ENCODE measurements at regions not wholly inside any gene's neighbourhood (a gene's known extent, or its start where the extent isn't known, plus 50 kb on each side); places are given as distances from the start of the nearest gene placed in this dataset.

- peak; percentile 95 for DNase-seq (ENCODE audit: low read depth, low spot score)
These were observed 266.6 kb downstream of the TFCP2L1 start for GRCh38 chr2:121018136-121019061.

- peak; percentile 95 for DNase-seq (ENCODE audit: low read depth, low spot score)
These were observed 265.9 kb downstream of the TFCP2L1 start for GRCh38 chr2:121019071-121019470.

DNA sequence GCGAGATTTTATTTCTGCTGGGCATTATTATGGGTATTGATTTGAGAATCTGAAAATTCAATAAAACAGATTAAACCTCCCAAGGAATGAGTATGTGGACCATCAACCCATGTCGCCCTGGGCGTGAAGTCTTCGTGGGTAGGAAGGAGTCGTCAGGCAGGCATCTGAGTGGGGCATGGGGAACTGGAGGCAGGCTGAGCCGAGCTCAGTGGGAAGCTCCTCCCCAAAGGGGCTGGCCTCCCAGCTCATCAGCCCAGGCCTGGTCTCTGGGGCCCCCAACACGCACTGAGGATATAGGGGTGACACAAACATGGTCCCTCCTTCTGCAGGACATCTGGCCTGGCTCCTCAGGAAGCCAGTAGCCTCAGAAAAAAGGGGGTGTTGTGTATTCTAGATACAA is 265.2 kb downstream of the TFCP2L1 start:
- DNase-seq (ENCODE audit: low read depth, low spot score) = no peak

GRCh38 chr2:121021685-121022084 is 263.3 kb downstream of the TFCP2L1 start:
- no peak for DNase-seq (ENCODE audit: low read depth, low spot score)

- DNase-seq (ENCODE audit: low read depth, low spot score) = no peak
These were observed 256.4 kb downstream of the TFCP2L1 start for GRCh38 chr2:121028577-121028976.

DNA sequence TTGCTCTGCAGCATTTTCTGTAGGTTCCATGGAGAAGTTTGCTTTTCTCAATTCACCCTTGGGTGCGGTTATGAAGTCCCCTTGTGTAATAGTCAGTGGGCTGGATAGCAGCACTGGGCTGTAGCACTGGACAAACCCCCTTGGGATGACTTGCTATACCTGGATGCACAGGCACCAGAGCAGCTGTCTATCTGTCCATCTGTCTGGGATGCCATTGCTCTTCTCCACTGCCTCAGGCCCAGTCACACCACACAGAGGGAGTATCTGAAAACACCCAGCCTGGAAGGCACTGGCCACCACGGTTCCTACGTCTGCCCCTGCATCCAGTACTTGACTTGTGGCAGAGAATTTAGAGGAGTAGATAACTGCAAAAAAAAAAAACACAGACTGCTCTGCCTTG is 254.5 kb downstream of the TFCP2L1 start:
- no peak for DNase-seq (ENCODE audit: low read depth, low spot score)

DNA sequence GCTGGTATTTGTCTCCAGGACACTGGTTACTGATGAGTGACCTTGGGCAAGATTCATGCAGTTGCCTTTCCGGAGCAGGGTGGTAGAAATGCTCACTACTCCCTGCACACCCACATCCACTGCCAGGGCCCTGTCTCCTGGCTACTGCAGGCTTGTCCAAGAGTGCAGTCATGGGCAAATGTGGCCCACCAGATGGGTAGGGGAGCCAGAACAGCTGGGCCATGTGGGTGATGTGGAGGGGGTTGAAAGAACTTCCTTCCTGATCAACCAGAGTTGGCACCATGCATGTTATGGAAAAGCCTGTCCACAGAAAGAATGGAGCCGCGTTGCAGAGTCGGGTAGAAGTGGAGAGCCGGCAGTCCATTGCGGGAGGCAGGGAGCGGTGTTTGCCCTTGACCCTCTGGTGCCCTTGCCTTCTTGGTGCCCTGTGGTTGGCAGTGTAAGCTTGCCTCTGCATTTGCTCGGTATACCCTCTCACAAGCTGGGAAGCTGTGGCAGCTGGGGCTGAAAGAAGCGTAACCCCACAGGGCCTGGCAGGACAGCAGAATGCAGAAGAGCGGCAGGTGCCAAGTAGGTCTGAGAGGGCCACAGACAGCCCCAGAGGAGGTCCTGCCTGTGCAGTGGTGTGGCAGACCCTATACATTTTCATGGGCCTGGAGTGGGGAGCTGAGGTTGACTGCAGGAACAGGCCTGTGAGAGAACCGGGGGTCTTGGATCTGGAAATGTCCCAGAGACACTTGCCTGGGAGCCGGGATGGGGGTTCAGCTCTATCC is 253.2 kb downstream of the TFCP2L1 start:
- DNase-seq (ENCODE audit: low read depth, low spot score) = no peak

GRCh38 chr2:121033461-121033996 is 251.5 kb downstream of the TFCP2L1 start:
- DNase-seq (ENCODE audit: low read depth, low spot score) = no peak

DNA sequence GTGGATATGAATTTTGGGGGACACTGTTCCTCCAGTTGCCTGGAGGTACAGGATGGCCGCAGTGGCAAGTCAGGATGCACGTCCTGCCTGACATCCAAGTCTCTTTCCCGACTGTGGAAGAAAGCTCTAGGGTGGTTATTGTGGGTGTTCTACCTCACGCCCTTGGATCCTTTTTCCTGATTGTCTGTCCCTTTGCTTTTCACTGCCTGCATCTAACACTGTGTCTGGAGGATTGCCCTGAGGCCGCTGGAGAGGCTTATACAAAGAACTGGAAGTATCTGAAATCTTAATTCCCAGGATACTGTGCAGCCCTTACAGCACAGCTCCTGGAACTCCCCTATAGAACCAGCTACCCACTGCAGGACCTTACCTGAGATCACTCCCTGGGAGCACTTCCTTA is 250.5 kb downstream of the TFCP2L1 start:
- DNase-seq (ENCODE audit: low read depth, low spot score) = no peak

DNA sequence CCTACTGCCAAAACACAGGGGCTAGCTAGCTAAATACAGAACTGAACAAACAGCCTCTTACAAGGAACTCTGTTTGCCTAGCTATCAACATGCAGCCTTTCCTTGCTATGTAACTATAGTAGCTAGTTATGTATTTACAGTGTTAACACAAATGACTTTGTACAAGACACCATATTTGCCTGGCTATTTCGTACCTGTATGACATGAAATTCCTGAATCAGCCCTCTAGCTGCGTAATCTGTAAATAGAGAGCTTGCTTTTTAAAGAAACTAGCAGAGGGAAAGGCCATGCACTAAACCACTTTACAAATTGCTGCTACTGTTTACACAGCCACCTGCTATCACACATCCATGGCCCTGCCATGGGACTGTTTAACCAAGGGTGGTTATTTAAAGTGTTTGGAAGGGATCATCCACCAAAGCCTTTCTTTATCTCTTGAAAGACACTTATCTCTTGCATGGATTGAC is 248.7 kb downstream of the TFCP2L1 start:
- no peak for DNase-seq (ENCODE audit: low read depth, low spot score)

DNA sequence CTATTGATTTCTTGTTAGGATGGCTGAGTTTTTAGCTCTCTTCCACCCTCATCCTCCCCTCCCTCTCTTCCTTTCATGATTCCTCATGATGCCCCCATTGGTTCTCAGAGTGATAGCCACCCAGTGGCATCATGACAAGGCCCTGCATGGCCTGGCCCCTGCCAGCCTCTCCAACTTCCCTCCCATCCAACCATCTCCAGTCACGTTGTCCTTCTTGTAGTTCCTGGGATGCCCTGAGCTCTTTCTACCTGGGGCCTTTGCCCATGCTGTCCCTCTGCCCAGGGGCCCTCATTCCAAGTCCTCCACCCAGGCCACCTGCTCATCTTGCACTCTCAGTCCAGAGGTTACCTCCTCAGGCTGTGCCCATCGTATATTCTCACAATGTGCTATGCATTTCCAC is 247.5 kb downstream of the TFCP2L1 start:
- no peak for DNase-seq (ENCODE audit: low read depth, low spot score)

- no peak for DNase-seq (ENCODE audit: low read depth, low spot score)
These were observed 247.0 kb downstream of the TFCP2L1 start for GRCh38 chr2:121038031-121038430.

- no peak for DNase-seq (ENCODE audit: low read depth, low spot score)
These were observed 246.6 kb downstream of the TFCP2L1 start for GRCh38 chr2:121038431-121038830.

- no peak for DNase-seq (ENCODE audit: low read depth, low spot score)
These were observed 245.9 kb downstream of the TFCP2L1 start for GRCh38 chr2:121038891-121039616.

DNA sequence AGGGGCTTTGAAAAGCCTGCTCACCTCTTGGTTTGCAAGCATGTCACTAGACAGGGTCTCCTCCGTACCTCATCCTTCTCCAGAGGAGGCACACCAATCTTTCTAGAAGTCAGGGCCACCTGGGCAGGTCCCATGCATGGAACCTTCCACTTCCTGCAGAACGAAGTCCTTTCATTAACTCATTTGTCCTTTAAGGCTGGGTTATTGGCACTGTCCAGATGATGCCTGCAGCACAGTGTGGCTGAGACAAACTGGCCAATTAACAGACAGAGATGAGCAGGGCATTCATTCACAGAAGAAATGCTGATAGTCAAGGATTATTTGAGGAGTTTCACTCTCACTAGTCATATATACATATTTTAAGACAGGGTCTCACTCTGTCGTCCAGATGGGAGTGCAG is 245.3 kb downstream of the TFCP2L1 start:
- no peak for DNase-seq (ENCODE audit: low read depth, low spot score)

DNA sequence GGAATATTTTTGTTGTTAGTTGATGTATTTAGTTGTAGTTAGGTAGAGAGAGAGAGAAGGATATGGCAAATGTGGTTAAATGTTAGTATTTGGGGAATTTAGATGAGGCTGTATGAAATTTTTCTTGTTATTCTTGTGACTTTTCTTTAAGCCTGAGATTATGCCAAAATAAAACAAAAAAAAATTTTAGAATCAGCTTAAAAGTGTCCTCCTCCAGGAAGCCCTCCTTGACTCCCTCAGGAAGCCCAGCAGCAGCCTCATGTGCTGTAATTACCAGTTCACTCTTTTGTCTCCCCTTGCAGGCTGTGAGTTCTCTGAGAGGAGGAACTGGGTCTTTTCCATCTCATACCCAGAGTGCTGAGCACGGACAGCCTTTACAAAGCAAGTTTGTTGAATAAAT is 243.5 kb downstream of the TFCP2L1 start:
- no peak for DNase-seq (ENCODE audit: low read depth, low spot score)

GRCh38 chr2:121043061-121043826 is 241.8 kb downstream of the TFCP2L1 start:
- DNase-seq (ENCODE audit: low read depth, low spot score) = no peak

GRCh38 chr2:121043827-121044222 is 241.2 kb downstream of the TFCP2L1 start:
- no peak for DNase-seq (ENCODE audit: low read depth, low spot score)

- DNase-seq (ENCODE audit: low read depth, low spot score) = no peak
These were observed 240.6 kb downstream of the TFCP2L1 start for GRCh38 chr2:121044412-121044811.

GRCh38 chr2:121045245-121045644 is 239.8 kb downstream of the TFCP2L1 start:
- no peak for DNase-seq (ENCODE audit: low read depth, low spot score)

DNA sequence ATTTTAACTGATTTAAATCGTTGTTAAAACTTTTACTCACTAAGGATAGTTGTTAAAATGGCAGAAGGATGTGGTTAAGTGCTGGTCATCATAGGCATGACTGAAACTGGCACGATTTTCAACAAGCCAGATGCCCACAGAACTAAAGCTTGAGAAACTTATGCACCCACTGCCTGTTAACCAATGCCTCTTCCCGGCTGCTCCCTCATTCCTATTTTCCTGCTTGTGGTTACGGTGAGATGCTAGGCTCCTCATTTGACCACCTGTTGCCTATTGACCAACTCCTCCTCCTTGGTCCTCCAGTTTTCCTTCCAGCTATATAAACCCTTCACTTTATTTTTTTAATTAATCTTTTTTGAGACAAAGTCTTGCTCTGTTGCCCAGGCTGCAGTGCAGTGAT is 238.7 kb downstream of the TFCP2L1 start:
- DNase-seq (ENCODE audit: low read depth, low spot score) = no peak
